ENCODE measurements at regions not wholly inside any gene's neighbourhood (a gene's known extent, or its start where the extent isn't known, plus 50 kb on each side); places are given as distances from the start of the nearest gene placed in this dataset.
"Not testable (repeated sequence)": the region's sequence is repeated elsewhere in the genome, so short reads cannot be mapped to it uniquely, and the experiment has no call there.

DNA sequence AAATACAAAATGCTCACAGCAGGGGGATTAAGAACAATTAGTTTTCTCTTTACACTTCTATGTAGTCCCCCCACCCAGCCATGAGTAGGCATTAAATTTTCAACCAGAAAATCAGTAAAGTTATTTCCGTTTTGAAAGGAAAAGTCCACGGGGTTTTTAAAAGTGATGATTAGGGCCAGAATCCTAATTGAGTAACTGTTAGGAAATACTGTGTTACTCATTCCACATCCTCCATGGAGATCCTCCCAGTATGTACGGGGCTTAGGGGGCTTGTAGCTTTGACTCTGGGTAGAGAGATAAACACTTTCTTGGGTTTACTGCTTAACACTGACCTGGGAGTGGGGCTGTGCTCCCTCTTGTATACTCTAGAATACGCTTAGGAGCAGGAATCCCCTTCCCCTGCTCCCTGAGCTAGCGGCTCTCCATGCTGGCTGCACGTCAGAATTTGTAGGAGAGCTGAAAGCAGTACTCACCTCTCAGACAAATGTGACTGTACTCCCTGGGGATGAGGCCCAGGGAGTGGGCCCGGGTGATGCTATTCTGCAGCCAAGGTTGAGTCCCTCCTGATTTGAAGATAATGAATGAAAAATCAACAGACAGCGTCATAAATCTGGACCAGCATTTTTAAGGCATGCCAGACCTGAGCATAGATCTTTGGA is 100.5 kb downstream of the SLC4A3 start:
- no peak for DNase-seq

DNA sequence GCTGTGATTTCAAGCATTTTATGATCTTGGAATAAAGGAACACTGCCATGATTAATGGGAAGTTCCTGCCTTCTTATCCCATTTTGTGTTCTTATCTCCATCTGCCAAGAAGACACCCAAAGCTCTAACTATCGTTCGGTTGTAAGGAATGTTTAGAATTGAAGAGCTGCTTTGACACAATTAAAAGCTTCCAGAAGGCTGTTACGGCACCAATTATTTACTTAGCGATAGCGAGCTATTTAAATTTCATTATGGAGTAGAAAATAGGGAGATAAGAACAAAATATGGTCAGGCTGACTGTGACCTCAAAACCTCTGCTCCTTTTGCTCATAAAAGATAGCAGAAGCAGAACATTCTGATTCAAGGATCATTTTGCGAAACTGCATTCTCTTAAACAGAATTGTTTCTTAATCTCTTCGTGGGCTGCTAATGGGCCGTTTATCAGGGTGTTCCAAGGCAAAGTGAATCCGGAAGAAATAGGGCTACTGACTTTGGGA is 101.6 kb downstream of the SLC4A3 start:
- no peak for DNase-seq

DNA sequence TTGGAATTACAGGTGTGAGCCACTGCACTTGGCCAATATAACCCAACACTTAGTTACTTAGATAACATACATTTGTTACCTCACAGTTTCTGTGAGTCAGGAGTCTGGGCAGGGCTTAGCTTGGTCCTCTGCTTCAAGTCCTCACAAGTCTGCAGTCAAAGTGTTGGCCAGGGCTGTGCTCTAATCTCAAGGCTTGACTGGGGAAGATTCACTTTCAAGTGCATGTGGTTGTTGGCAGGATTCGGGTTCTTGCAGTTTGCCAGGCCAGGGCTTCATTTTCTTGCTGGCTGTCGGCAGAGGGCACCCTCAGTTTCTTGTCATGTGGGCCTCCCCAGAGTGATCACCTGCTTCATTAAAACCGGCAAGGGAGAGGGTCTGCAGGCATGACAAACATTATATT is 103.7 kb downstream of the SLC4A3 start:
- DNase-seq: no peak

DNA sequence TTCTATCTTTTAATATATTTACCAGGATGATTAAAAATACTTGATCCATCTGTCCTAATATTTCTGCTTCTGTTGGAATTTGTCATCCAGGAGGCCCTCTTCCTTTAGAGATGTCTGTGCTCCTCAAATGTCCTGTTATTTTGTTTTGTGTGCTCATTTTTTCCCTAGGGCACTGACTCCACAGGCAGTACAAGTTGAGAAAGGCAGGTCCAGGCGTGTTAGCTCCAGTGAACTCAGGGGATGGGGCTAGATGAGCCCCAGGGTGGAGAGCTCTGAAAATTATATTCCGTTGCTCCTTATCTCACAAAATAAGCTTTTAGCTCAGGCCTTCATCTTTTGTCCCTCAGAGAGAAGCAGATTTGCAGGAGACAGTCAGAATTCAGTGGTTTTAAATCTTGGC is 105.7 kb downstream of the SLC4A3 start:
- no peak for DNase-seq

DNA sequence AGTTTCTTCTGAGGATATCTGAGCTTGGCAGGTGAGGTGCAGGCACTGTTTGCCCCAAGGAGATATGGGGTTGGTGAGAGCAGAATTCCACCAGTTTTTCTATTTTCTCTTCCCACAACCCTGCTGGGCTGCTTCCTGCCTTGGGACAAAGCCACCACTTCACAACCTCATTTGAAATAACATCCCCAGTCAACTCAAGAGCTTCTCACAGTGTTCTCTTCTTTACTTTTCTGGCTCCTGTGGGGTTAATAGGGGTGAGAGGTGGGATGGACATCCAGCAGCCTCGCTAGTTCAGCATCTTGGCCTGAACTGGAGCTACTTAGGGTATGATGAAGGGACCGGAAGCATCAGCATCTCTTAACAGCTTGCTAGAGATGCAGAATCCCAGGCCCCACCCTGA is 106.3 kb downstream of the SLC4A3 start:
- no peak for DNase-seq

DNA sequence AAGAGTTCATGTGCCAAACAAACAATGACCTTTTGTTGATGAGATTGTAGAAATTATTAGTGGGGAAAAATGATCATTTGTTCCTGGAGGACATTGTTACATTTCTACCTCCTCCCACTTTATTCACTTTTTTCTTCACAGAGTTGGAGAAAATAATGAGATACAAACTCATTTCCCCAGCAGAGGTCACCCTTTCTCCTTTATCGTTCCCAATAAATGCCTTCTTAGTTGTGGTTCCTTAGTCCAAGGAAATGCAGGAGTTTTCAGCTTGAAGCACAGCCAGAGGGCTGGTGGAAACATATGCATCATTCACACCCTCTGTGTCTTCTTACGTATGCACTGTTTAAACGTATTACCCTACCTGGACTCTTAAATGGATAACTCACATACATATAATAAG is 108.8 kb downstream of the SLC4A3 start:
- no peak for DNase-seq

DNA sequence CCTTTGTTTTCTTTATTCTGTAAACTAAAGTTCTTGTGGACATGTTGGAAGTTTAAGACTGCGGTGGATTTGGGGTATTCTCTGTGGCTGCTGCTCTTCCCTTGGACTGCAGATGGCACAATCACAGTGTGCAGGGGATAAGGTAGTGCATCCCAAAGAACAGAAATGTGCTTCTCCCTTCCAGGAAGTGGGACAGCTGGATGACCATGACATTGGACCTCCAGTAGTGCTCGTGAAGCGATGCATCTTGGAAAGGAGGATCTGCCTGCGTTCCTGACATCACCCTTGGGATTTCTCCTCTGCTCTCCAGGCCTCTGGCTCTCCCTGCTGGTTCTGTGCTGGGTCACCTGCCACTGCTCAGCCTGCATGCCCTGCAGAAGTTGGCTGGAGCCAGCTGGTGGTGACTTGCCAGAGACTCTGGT is 109.9 kb downstream of the SLC4A3 start:
- no peak for DNase-seq

DNA sequence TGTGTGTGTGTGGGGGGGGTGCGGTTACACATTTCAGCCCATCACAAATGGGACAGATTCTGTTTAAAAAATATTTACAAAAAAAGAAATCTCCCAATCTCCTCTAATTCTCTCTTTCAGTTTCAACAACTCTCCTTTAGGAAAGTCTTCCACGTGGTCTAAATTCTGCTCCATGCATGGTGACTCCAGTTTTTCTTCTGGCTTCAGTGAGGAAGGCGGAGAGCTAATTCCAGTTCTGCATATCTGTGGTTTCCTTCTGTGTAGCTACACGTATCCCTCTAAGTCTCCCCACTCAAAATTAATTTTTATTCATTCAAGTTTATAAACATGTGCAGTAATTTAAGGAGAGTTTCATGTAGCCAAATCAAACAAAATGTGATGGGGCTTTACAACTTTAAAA is 111.6 kb downstream of the SLC4A3 start:
- no peak for DNase-seq

DNA sequence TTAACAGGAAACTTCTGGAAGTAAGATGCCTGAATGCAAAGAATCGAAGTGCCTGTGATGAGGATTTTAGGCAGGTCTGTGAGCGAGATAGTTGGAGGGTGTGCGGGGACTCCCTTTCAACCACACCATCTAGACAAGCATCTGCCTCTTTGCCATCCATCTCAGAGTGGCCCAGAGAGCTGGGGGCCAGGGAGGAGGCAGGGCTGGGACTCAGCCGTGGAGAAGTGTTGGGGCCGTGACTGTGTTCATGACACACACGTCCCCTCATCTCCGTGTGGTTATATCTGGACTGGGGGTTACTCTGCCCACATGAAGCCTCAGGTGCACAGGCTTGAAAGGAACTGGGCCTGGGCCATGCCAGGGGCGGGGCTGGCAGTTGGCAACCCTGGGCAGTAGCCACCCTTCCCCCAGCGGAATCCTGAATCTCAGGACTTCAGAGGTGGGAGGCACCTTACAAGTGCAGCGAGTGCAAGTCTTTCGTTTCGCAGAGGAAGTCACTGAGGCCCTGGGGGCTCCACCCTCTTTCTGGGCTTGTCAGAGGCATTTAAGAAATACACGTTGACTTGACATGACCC is 112.5 kb downstream of the SLC4A3 start:
- no peak for DNase-seq

DNA sequence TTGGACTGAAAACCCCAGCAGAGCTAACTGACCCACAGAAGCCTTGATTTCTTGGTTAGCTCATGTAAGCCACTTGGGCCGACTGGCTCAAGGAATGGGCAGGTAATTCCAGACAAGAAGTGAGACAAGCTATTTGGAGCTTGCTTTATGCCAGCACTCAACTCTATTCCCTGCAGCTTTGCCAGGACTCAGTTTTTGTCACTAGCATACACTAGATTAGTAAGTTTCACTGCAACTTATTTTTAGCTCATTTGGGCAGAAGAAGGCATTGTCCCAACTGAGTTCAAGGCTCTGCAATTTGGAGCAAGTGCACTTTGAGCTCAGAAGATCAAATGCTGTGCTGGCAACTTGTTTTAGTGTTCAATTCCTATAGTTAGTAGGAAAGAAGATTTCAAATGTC is 116.1 kb downstream of the SLC4A3 start:
- no peak for DNase-seq

DNA sequence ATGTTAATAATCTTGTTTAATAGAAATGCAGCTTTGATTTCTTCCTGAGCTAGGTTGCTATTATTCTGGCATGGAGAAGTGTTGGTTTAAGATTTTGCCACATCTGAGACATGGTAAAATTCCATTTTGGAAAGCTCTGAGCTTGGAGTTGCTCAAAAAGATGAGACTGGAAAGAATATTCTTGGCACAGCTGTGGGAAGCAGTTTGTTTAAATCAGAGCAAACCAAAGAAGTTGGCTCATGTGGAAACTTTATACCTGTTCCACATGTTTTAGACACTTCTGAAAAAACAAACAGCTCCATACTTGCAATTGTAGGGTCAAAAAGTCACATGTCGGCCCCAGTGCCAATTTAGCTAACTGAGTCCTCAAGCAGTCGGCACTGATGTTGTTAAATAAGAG is 116.6 kb downstream of the SLC4A3 start:
- DNase-seq: no peak

DNA sequence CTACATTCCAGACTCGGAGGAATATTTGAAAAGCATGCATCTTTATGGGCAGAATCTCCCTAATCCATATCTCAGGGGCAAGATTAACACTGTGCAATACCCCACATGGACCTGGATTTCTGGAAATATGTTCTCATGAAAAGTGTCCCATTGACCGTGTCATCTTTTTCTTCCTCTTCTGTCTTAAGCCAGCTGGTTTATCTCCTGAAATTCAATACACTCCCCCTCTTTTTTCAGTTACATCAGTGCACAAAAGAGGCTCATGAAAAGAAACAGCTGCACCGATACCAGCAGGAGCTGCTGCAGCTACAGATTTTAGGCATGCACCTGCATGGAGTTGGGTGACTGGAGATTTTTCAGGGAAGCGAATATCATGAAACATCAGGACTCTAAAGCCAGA is 117.2 kb downstream of the SLC4A3 start:
- DNase-seq: no peak

DNA sequence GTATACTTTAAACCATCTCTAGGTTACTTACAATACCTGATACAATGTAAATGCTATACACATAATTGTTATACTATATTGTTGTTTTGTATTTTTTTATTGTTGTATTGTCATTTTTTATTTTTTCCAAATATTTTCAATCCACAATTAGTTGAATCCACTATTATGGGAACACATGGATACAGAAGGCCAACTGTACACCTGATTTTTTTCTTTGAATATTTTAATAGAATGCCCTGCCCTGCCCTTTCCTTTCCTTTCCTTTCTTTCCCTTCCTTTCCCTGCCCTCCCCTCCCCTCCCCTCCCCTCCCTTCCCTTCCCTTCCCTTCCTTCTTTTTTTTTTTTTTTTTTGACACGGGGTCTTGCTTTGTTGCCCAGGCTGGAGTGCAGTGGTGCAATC is 120.2 kb downstream of the SLC4A3 start:
- no peak for DNase-seq

DNA sequence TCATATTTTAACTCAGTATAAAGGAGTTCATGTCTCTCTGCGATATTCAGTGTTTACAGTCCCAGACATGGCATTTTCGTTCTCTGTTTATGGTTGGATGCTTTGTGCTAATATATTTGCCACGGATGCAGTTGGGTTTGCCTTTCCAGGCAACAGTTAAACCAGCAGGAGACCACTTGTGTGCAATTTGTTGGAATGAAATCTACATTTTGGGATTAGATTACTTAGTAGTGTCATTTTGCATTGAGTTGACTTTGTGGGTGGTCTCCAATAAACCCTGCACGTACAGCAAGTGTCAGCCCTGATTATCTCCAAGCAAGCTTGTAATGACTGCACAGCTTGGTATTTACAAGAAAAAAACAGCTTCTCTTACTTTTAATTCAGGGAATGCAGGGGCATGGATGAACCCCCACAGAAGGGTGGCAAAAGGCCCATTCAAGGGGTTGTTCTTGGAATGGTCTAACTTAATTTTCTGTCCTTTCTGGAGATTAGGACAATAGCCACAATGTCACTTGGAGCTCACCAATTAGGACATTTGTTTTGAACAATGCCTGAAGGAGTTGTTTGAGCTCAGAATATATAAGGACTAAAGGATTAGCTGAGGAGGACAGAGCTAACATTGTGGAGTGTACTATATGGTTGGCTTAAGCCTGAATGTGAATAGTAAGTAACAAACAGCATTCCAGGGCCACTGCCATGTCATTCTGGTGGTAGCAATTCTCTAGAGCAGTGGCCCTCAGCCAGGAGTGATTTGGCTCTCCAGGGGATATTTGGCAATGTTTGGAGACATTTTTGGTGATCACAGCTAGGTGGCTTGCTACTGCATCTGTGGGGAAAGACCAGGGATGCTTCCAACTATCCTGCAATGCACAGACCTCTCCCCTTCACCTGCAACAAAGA is 121.5 kb downstream of the SLC4A3 start:
- DNase-seq: no peak

DNA sequence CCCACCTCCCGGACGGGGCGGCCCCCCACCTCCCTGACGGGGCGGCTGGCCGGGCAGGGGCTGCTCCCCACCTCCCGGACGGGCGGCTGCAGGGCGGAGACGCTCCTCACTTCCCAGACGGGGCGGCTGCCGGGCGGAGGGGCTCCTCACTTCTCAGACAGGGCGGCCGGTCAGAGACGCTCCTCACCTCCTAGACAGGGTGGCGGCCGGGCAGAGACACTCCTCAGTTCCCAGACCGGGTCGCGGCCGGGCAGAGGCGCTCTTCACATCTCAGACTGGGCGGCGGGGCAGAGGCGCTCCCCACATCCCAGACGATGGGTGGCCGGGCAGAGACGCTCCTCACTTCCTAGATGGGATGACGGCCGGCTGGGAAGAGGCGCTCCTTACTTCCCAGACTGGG is 123.7 kb downstream of the SLC4A3 start:
- not testable (repeated sequence) for DNase-seq

DNA sequence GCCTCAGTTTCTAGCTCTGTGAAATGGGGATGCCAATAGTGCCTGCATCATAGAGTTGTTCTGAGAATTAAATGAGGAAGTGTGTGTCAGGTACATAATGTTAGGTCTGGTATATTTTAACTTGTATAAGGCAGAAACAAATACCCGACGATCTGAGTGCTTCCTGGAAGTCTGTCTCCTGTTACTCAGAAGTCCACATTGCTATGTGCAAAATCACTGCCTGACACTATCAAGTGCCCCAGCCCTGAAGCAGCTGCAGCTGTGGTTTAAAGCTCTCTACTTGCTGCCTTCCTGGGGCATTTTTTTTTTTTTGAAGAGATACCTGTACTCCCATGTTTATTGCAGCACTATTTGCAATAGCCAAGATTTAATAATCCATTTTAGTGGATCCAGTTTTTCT is 125.3 kb downstream of the SLC4A3 start:
- DNase-seq: no peak

DNA sequence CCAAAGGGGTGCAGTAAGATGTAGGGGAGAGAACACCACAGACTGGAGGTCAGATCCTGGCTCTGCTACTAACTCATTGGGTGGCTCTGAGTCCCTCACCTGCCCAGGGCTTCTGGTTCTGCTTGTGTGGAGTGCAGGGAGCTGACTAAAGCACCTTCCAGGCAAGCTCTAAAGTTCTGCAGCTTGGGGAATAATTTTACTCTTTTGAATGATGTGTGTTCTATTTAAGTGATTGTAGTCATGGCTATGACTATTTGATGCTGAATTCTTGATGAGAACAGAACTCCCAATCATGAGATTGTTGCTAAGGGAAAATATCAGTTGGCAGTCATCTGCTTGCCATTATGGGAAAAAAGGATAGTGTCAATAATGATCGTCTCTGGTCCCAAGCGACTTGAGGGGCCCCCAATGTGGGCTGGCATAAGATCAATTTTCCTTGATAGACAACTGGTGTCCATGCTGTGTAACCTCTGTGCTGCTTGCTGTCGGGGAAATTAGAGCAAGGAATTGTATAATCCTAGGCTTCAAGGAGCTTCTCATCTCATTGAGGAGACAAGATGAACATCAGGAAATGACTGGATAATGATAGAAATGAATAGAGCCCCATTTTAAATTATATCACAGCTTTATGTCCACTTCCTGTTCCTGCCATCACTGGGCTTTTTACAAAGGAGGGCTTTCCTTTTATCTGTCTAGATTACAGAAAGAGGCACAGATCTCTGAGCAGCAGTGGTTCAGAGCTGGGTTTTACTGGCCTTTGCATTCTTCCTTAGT is 131.7 kb downstream of the SLC4A3 start:
- DNase-seq: no peak

DNA sequence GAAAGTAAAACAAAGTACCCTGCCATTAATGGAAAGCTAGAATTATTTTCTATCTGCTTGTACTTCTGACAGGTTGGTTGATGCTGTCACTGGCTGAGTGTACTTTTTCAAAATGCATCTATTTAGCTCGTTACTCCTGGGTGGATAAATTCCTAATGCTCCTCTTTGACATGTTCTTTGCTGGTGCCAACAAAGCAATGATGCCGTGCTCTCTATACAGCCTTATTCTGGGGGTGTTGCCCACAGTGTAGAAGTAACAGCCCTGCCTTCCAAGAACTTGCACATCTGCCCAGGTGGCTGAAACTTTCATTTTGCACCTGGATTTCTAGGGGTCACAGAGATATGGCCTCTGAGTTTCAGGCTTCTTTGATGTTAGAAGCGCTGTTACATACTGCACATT is 132.4 kb downstream of the SLC4A3 start:
- no peak for DNase-seq

DNA sequence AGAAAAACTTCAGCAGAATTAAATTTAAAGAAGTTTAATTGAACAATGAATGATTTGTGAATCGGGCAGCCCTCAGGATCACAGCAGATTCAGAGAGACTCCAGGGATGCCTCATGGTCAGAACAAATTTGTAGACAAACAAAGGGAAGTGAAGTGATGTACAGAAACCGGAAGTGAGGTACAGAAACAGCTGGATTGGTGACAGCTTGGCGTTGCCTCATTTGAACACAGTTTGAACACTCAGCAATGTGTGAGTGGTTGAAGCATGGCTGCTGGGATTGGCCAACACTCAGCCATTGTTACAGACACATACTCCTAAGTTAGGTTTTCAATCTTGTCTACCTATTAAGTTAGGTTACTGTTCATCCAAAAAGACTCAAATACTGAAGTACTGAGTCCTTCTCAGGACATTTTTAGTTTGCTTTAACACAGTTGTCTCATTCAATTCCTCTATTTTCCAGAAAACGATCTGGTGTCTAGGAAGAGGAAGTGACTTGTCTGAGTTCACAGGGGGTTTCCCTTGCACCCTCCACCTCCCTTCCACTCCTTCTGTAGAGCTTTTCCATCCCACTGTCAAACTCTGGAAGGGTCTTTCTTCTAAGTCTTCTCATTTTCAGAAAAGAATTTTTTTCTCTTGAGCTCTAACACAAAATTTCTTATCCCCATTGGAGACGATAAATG is 137.9 kb downstream of the SLC4A3 start:
- DNase-seq: no peak

DNA sequence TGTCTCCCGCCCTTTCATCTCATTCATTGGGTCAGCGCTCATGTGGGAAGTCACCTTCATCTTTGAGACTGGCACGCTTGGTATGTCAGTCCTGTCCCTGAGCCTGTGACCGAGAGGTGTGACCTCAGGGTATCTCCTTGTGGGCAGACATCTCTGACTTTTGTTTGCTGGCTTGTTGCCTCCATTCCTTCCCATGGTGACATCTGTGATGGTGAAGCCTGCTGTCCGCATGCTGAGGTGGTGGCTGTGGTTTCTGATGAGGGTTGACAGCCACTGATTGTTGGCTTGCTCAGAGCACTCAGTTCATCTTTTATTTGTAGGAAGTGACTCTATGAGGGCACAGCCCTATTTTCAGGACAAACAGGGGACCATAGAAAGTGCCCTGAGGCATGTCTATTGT is 139.2 kb downstream of the SLC4A3 start:
- DNase-seq: no peak

DNA sequence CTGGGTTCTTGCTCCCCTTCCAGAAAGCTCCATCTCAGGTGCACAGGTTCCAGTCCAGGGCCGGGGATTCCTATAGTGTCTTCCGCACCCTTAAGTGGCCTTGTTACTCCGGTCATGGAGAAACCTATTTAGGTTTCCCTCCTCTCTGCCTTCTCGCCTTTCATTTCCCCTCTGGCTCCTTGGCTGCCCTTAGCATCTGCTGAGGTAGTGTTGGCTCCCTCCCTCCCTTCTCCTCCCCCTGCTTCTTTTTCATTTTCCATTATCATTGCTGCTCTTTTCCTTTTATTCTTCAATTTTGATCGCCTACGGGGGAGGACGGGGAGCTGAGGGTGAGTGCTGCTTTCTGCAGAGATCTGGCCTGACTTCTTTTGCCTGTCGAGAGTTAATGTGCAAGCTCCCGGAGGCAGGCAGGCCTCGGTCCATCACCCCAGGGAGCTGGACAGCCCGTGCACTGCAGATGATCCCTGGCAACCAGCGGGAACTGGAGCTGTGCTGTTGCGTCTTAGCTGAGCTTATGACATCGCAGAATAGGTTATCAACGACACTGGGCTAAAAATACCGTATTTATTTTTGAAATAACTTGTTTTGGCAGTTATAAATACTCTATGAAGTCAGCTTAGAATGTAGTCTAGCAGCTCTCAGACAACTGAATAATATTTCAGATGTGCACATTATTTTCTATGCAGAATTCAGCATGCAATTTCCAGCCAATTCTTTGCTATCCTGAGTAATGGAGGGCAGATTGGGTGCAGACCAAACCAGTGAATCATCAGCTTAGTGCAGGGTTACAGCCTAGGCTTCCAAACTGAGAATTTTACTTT is 141.9 kb downstream of the SLC4A3 start:
- no peak for DNase-seq
